K562 (cell line): ENCODE measurements at regions not wholly inside any gene's neighbourhood (a gene's known extent, or its start where the extent isn't known, plus 50 kb on each side); places are given as distances from the start of the nearest gene placed in this dataset.

Experiments used
- BRD4 ChIP-seq: fragments of 200-600 bp; sonication (generic); IDR thresholded peaks from 2 replicates; pipeline ENCODE4 v1.6.1; 2017; ENCODE audit warnings: inconsistent platforms
- EZH2 ChIP-seq: IDR thresholded peaks from 2 replicates; pipeline ENCODE4 v1.6.1; 2012; ENCODE audit warnings: low read depth, mild to moderate bottlenecking, inconsistent platforms, low read length, borderline replicate concordance
- POLR2A ChIP-seq: fragments of 450-650 bp; conservative IDR thresholded peaks from 2 replicates; pipeline ENCODE4 v1.6.1; 2016
- POLR2AphosphoS2 ChIP-seq: IDR thresholded peaks from 2 replicates; pipeline ENCODE4 v1.6.1; 2012; ENCODE audit warnings: low read length, improper control_type of control experiment
- RBFOX2 ChIP-seq: fragments of 200-400 bp; formaldehyde crosslinking; IDR thresholded peaks from 2 replicates; pipeline ENCODE4 v1.6.1; 2017; ENCODE audit warnings: low read depth, mild to moderate bottlenecking, low read length, moderate library complexity
- RFX1 ChIP-seq: fragments of 450-650 bp; IDR thresholded peaks from 2 replicates; pipeline ENCODE4 v1.6.1; 2016; ENCODE audit warnings: mild to moderate bottlenecking, moderate library complexity
- STAG1 ChIP-seq: sonication (generic); formaldehyde crosslinking; IDR thresholded peaks from 2 replicates; pipeline ENCODE4 v1.5.0; 2020; ENCODE audit warnings: missing genetic modification reagents, borderline replicate concordance
- ZC3H11A ChIP-seq: IDR thresholded peaks from 2 replicates; pipeline ENCODE4 v1.6.1; 2012; ENCODE audit warnings: low read depth, low read length, improper control_type of control experiment
- ZKSCAN8 ChIP-seq: fragments of 200-800 bp; sonication (Bioruptor generic); IDR thresholded peaks from 2 replicates; pipeline ENCODE4 v1.6.1; 2016; ENCODE audit warnings: missing genetic modification characterization, missing compliant biosample characterization
- TF ChIP-seq, protein P1 (sequence below): fragments of 200-400 bp; formaldehyde crosslinking; IDR thresholded peaks from 2 replicates; pipeline ENCODE4 v1.6.1; 2017; ENCODE audit warnings: mild to moderate bottlenecking, low read depth, low read length, moderate library complexity

DNA sequence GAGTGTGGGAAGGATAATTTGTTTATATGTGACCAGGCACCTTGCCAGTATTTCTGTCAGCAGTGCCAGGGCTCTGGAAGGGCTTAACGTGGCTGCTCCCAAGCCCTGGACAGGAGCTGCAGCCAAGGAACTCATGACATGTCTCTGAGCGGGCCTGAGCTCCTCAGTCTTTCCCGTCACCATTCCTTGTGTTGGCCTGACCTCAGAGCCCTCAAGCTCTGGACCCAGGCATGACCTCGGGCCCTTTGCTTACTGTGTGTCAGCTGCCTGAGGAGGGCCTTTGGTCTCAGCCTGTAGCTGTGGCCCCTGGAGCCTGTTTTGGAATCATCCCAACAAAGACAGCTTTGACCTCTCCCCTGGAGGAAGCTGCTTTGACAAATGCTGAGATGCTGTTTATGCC is 264.1 kb upstream of the PLET1 start:
- no peak for TF ChIP-seq ZC3H11A
- TF ChIP-seq POLR2A, result no peak
- no peak for TF ChIP-seq BRD4
- no peak for TF ChIP-seq STAG1 (CRISPR knock-in tag)
- no peak for TF ChIP-seq EZH2
- no peak for TF ChIP-seq POLR2AphosphoS2
- no peak for TF ChIP-seq RFX1
- TF ChIP-seq, protein P1, sequence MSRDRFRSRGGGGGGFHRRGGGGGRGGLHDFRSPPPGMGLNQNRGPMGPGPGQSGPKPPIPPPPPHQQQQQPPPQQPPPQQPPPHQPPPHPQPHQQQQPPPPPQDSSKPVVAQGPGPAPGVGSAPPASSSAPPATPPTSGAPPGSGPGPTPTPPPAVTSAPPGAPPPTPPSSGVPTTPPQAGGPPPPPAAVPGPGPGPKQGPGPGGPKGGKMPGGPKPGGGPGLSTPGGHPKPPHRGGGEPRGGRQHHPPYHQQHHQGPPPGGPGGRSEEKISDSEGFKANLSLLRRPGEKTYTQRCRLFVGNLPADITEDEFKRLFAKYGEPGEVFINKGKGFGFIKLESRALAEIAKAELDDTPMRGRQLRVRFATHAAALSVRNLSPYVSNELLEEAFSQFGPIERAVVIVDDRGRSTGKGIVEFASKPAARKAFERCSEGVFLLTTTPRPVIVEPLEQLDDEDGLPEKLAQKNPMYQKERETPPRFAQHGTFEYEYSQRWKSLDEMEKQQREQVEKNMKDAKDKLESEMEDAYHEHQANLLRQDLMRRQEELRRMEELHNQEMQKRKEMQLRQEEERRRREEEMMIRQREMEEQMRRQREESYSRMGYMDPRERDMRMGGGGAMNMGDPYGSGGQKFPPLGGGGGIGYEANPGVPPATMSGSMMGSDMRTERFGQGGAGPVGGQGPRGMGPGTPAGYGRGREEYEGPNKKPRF, result no peak
- no peak for TF ChIP-seq RBFOX2
- no peak for TF ChIP-seq ZKSCAN8 (CRISPR knock-in tag)
